IPS-20b (cell line): ENCODE measurements at regions not wholly inside any gene's neighbourhood (a gene's known extent, or its start where the extent isn't known, plus 50 kb on each side); places are given as distances from the start of the nearest gene placed in this dataset.

Experiments used
- H3K27ac ChIP-seq: one replicate; pipeline ENCODE4 v1.5.1; 2013; ENCODE audit warnings: low read length
- H3K27me3 ChIP-seq: 2 replicates; pipeline ENCODE4 v1.6.1; 2013; ENCODE audit warnings: mild to moderate bottlenecking, low read length, inconsistent platforms; ENCODE audit not compliant: insufficient read depth
- H3K36me3 ChIP-seq: 2 replicates; pipeline ENCODE4 v1.6.1; 2013; ENCODE audit warnings: low read depth, mild to moderate bottlenecking, inconsistent platforms, low read length, moderate library complexity; ENCODE audit not compliant: insufficient read depth
- H3K4me1 ChIP-seq: 2 replicates; pipeline ENCODE4 v1.6.1; 2013; ENCODE audit warnings: mild to moderate bottlenecking, control low read depth, inconsistent platforms, low read length, moderate library complexity; ENCODE audit not compliant: insufficient read depth
- H3K4me3 ChIP-seq: 2 replicates; pipeline ENCODE4 v1.5.1; 2013; ENCODE audit warnings: mild to moderate bottlenecking, low read length, inconsistent platforms
- H3K9ac ChIP-seq: 2 replicates; pipeline ENCODE4 v1.6.1; 2013; ENCODE audit warnings: low read depth, mild to moderate bottlenecking, inconsistent platforms, low read length, moderate library complexity
- H3K9me3 ChIP-seq: 2 replicates; pipeline ENCODE4 v1.6.1; 2013; ENCODE audit warnings: mild to moderate bottlenecking, low read depth, low read length, inconsistent platforms; ENCODE audit not compliant: insufficient read depth

DNA sequence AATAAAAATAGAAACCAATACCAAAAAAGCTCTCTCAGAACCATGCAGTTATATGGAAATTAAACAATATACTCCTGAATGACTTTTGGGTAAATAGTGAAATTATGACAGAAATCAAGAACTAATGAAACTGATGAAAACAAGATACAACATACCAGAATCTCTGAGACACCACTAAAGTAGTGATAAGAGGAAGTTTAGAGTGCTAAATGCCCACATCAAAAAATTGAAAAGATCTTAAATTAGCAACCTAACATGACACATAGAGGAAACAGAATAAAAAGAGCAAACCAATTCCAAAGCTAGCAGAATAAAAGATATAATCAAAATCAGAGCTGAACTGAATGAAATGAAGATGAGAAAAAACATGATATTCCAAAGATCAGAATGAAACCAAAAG, 430.9 kb downstream of the LTN1 start:
- Histone ChIP-seq H3K4me1 (no peaks in the 10 kb centered on the region), H3K27me3 (no peaks in the 10 kb centered on the region), H3K4me3 (no peak overlapping the region), H3K9ac (no peak overlapping the region), H3K36me3 (no peaks in the 10 kb centered on the region), H3K9me3 (peaks cover 12% of the 10 kb centered on the region; the same call in 1 of the 2 replicates), H3K27ac (no peak overlapping the region)

DNA sequence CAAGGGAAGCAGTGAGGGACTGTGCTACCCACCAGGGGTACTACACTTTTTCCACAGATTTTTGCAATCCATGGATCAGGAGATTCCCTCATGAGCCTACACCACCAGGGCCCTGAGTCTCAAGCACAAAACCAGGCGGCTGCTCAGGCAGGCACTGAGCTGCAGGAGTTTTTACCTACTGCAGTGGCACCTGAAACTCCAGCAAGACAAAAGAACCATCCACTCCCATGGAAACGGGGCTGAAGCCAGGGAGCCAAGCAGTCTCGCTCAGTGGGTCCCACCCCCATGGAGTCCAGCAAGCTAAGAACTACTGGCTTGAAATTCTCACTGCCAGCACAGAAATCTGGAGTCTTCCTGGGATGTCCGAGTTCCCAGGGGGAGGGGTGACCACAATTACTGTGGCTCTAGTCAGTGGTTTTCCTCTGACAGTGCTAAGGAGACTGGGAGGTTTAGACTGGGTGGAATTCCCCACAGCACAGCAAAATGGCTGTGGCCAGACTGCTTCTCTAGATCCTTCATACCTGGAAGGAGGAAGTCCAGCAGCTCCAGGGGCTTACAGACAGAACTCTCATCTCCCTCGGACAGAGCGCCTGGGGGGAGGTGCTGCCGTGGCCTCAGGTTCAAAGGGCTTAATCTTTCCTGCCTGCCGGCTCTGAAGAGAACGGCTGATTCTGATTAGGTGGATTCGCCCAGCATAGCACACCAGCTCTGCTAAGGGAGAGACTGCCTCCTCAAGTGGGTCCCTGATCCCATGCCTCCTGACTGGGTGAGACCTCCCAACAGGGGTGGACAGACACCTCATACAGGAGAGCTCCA, 437.8 kb downstream of the LTN1 start:
- Histone ChIP-seq H3K9me3 (peaks cover 3% of the 10 kb centered on the region; the same call in 1 of the 2 replicates), H3K36me3 (no peaks in the 10 kb centered on the region), H3K9ac (no peak overlapping the region), H3K27ac (no peak overlapping the region), H3K4me1 (no peaks in the 10 kb centered on the region; the same call in 1 of the 2 replicates), H3K4me3 (no peak overlapping the region), H3K27me3 (no peaks in the 10 kb centered on the region)

DNA sequence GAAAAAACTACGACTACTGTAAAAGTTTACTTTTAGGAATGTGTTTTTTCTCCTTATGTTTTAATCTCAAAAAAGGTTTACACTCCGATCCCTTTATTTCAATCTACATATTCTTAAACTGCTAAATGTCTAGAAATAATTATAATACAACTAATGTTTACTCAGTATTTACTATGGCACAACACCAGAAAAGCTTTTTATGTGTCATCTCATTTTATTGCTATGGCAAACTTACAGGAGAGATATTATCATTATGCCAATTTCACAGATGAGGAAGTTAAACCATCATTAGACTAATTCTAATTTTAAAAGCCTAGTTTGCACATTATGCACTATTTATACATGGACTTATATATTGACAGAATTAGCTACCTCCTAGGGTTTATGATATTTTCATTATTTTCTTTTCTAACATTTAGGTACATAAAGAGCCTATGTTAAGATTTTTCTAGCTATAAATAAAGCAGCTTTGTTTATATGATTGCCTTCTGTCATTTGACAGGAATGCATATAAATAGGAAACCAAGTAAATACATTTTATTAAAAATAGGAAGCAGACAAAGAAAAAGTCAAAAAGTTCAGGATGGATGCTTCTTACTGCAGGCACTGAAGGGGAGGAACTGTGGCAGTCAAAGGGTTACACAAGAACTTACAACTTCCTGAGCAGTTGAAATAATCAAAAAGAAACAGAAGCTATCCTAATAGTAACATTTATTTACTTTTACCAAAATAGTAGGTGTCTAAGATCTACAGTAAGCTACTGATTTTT, 442.4 kb downstream of the LTN1 start:
- no peaks in the 10 kb centered on the region for H3K36me3 ChIP-seq
- no peaks in the 10 kb centered on the region; the same call in 1 of the 2 replicates for H3K4me1 ChIP-seq
- no peak overlapping the region for H3K4me3 ChIP-seq
- H3K9me3 ChIP-seq = no peaks in the 10 kb centered on the region
- no peak overlapping the region for H3K9ac ChIP-seq
- no peak overlapping the region for H3K27ac ChIP-seq
- no peaks in the 10 kb centered on the region for H3K27me3 ChIP-seq

DNA sequence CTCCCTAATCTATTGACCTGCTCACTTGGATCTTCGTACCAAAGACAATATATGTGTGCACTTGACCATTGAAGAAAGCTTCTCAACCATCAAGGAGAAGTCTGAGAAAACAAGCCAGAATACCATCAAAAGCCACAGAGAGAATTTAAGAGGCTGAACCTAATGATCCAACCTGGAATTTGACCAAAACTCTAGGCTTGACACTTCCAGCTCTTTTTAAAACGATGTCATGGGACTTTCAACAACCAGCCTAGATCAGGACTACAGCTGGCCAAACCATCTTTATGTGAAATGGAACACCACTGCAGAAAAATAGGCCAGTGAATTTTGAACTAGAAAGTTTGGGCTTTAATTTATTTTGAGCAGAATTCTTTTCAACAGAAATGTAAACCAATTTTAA, 444.4 kb downstream of the LTN1 start:
- Histone ChIP-seq H3K9ac (no peak overlapping the region), H3K36me3 (no peaks in the 10 kb centered on the region)

DNA sequence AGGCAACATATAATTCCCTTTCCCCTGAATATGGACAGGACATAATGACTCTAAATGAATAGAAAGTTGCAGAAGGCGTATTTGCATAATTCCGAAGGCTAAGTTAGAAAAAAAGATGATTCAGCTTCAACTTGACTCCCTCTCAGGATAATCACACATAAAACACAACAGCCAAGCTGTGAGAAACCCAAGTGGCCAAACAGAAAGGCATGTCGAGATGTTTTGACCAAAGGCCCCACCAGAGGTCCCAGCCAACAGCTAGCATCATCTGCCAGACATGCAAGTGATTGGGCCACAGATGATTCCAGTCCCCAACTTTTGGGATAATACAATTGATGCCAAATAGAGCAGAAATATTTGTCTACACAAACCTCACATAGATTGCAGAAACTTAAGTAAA, 444.9 kb downstream of the LTN1 start:
- H3K27ac ChIP-seq = no peak overlapping the region
- no peaks in the 10 kb centered on the region for H3K4me1 ChIP-seq
- H3K4me3 ChIP-seq = no peak overlapping the region
- no peak overlapping the region for H3K9ac ChIP-seq
- H3K27me3 ChIP-seq = no peaks in the 10 kb centered on the region
- no peaks in the 10 kb centered on the region for H3K36me3 ChIP-seq
- H3K9me3 ChIP-seq = no peaks in the 10 kb centered on the region

More for the DNA sequence above, 444.4 kb downstream of the LTN1 start:
- no peak overlapping the region for H3K27ac ChIP-seq
- no peak overlapping the region for H3K4me3 ChIP-seq
- no peaks in the 10 kb centered on the region for H3K4me1 ChIP-seq
- no peaks in the 10 kb centered on the region for H3K27me3 ChIP-seq
- H3K9me3 ChIP-seq = no peaks in the 10 kb centered on the region

DNA sequence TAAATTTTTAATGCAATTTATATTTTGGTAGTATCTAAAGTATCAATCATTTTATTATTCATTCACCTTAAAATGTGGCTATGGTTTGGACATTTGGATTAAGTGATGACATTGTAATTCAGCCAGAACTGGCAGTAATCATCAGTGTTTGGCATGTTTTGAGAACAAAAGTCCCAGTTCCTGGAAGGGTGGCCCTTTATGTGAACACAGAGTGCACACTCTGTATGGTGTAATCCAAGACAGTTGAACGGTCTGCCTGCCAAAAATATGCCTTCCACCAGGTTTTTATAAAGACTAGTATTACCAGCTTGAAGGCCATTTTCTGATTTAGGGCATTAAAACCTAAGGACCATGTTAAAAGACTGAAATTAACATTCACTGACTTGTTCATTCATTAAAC, 448.7 kb downstream of the LTN1 start:
- Histone ChIP-seq H3K4me1 (peaks cover 4% of the 10 kb centered on the region; the same call in 1 of the 2 replicates), H3K4me3 (no peak overlapping the region), H3K27me3 (no peaks in the 10 kb centered on the region), H3K9me3 (no peaks in the 10 kb centered on the region), H3K36me3 (no peaks in the 10 kb centered on the region), H3K9ac (no peak overlapping the region), H3K27ac (no peak overlapping the region)

DNA sequence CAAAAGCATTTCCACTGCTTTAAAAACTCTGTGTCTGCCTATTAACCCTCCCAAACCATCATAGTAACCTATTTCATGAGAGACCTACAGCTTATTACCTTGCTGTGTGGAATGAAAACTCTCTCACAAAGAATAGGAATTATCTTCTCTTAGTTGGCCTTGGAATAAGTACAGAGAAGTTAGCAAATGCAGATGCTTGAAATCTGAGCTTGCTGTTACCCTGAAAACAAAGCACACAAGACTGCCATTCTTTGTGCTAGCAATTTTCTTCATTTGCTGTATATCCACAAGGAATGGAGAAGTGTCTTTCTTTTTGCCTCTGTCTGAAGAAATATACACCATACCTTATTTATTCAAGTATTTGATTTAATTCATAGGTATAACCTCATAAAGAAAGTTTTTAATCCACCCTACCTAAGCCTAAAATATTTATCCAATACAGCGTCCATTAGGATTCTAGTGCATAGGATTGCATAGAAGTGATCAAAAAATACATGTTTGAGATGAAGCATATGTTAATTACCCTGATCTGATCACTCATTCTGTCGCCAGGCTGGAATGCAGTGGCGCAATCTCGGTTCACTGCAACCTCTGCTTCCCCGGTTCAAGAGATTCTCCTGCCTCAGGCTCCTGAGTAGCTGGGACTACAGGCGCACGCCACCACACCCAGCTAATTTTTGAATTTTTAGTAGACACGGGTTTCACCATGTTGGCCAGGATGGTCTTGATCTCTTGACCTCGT, 451.1 kb downstream of the LTN1 start:
- Histone ChIP-seq H3K4me3 (no peak overlapping the region), H3K36me3 (no peaks in the 10 kb centered on the region), H3K9ac (no peak overlapping the region), H3K27ac (no peak overlapping the region), H3K27me3 (no peaks in the 10 kb centered on the region), H3K4me1 (peaks cover 4% of the 10 kb centered on the region; the same call in 1 of the 2 replicates), H3K9me3 (no peaks in the 10 kb centered on the region)

DNA sequence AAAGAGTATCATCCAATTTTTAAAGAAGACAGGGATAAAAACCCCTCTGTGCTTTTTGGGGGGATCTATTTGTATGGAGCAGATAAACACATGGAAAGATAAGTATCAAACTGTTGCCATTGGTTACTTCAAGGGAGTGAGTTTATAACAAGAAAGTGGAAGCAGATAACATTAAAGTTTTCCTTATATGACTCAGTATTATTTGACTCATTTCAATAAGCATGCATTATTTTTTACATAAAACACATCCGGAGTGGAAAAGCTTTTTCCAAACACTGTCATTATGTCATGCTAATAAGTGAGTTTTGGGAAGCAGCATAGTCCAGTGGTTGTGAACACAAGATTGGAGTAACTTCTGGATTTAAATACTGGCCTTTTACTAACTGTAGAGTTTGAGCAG, 452.2 kb downstream of the LTN1 start:
- Histone ChIP-seq H3K9ac (no peak overlapping the region), H3K9me3 (no peaks in the 10 kb centered on the region), H3K27me3 (no peaks in the 10 kb centered on the region), H3K27ac (no peak overlapping the region), H3K36me3 (no peaks in the 10 kb centered on the region), H3K4me1 (peaks cover 4% of the 10 kb centered on the region; the same call in 1 of the 2 replicates), H3K4me3 (no peak overlapping the region)

DNA sequence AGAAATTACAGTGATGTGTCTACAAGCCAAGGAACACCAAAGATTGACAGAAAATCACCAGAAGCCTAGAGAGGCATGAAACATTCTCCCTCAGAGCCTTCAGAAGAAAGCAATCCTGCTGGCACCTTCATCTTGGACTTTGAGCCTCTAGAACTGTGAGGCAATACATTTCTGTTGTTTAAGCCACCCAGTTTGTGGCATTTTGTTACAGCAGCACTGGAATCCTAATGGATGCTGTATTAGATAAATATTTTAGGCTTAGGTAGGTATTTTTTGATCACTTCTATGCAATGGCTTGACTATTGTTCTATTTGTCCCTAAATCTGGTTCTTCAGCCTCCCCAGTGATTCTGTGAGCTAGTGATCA, 453.1 kb downstream of the LTN1 start:
- no peak overlapping the region for H3K27ac ChIP-seq
- H3K36me3 ChIP-seq = no peaks in the 10 kb centered on the region
- H3K4me1 ChIP-seq = peaks cover 4% of the 10 kb centered on the region; the same call in 1 of the 2 replicates
- H3K4me3 ChIP-seq = no peak overlapping the region
- no peaks in the 10 kb centered on the region for H3K27me3 ChIP-seq
- no peaks in the 10 kb centered on the region for H3K9me3 ChIP-seq
- H3K9ac ChIP-seq = no peak overlapping the region

DNA sequence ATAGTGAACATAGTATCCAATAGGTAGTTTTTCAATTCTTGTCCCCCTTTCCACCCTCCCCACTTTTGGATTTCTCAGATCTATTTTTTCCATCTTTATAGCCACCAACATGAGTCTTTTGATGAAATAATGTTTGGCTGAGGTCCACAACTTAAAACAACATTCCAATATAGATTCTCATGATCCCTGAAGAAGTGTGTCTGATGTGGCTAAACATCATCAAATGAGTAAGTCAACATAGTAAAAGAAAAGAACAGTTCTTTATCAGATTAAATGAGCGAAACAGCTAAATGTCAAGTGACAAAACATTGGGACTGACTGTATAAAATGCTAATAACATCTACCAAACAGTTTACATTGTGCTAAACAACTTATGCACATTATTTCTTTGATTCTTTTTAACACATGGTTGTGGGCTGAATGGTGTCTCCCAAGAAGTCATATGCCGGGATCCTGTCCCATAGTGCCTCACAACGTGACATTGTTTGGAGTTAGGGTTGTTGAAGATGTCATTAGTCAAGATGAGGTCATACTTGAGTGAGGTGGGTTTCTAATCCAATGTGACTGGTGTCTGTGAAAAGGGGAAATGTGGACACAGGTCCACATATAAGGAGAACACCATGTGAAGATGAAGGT, 453.6 kb downstream of the LTN1 start:
- H3K9ac ChIP-seq = no peak overlapping the region
- H3K9me3 ChIP-seq = no peaks in the 10 kb centered on the region
- H3K36me3 ChIP-seq = no peaks in the 10 kb centered on the region
- peaks cover 4% of the 10 kb centered on the region; the same call in 1 of the 2 replicates for H3K4me1 ChIP-seq
- no peak overlapping the region for H3K4me3 ChIP-seq
- no peaks in the 10 kb centered on the region for H3K27me3 ChIP-seq
- no peak overlapping the region for H3K27ac ChIP-seq

DNA sequence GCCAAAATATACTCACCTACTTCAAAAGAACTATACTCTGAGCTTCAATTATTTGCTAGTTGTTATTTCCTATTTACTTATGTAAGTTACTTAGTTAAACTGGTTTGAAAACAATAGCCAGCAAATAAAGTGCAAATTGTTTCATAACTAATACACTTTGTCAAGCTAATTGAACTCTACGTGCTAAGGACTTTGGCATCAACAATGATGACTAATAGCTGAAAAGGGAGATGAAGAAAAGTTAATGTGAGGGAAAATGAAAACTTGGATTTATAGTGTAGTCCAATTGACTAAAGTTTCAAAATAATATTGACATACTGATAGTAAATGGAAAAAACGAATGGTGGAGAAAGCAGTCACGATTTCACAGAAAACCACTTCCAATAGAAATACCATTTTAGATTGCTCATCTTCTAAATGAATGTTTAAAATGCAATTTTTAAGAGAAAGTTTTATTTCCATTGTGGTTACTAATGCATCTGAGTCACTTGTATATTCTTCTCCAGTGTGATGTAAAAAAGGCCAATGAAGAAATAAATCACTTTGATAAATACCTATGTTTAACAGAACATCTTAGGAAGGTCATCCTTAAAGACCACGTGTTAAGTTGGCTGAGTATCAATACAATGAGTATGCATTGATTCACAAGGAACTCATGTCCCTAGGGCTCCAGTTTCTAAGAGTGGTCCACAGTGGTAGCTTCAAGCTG, 455.2 kb downstream of the LTN1 start:
- Histone ChIP-seq H3K27ac (no peak overlapping the region), H3K4me1 (peaks cover 4% of the 10 kb centered on the region; the same call in 1 of the 2 replicates), H3K4me3 (no peak overlapping the region), H3K36me3 (no peaks in the 10 kb centered on the region), H3K9ac (no peak overlapping the region), H3K9me3 (no peaks in the 10 kb centered on the region), H3K27me3 (no peaks in the 10 kb centered on the region)
